Hepatocyte (in vitro differentiated cells): ENCODE measurements at regions not wholly inside any gene's neighbourhood (a gene's known extent, or its start where the extent isn't known, plus 50 kb on each side); places are given as distances from the start of the nearest gene placed in this dataset.

Experiments
- DNase-seq: peaks from one replicate; pipeline ENCODE4 v3.0.0-alpha.2; 2016; ENCODE audit warnings: low spot score
- H2AFZ ChIP-seq: fragments of 200-600 bp; sonication (generic); 2 replicates; pipeline ENCODE4 v1.6.0; 2016; ENCODE audit warnings: antibody characterized with exemption, mild to moderate bottlenecking
- H3K27ac ChIP-seq: fragments of 200-600 bp; sonication (generic); 2 replicates; pipeline ENCODE4 v1.5.1; 2016; ENCODE audit warnings: mild to moderate bottlenecking
- H3K27me3 ChIP-seq: fragments of 200-600 bp; sonication (generic); 2 replicates; pipeline ENCODE4 v1.6.1; 2016
- H3K36me3 ChIP-seq: fragments of 200-600 bp; sonication (generic); replicated peaks from 2 replicates; pipeline ENCODE4 v1.5.1; 2016; ENCODE audit warnings: low read depth; ENCODE audit not compliant: insufficient read depth
- H3K4me1 ChIP-seq: fragments of 200-600 bp; sonication (generic); 2 replicates; pipeline ENCODE4 v1.5.1; 2016; ENCODE audit warnings: mild to moderate bottlenecking, moderate library complexity; ENCODE audit not compliant: insufficient read depth
- H3K4me2 ChIP-seq: fragments of 200-600 bp; sonication (generic); 2 replicates; pipeline ENCODE4 v1.6.0; 2016
- H3K4me3 ChIP-seq: fragments of 200-600 bp; sonication (generic); 2 replicates; pipeline ENCODE4 v1.5.1; 2016; ENCODE audit warnings: mild to moderate bottlenecking
- H3K79me2 ChIP-seq: fragments of 200-600 bp; sonication (generic); 2 replicates; pipeline ENCODE4 v1.6.0; 2017; ENCODE audit warnings: mild to moderate bottlenecking
- H3K9me2 ChIP-seq: fragments of 200-600 bp; sonication (generic); replicated peaks from 2 replicates; pipeline ENCODE4 v1.6.0; 2017; ENCODE audit warnings: mild to moderate bottlenecking; ENCODE audit not compliant: insufficient read depth
- H3K9me3 ChIP-seq: fragments of 200-600 bp; sonication (generic); 2 replicates; pipeline ENCODE4 v1.5.1; 2016; ENCODE audit warnings: low read depth, mild to moderate bottlenecking
- H4K20me1 ChIP-seq: fragments of 200-600 bp; sonication (generic); 2 replicates; pipeline ENCODE4 v1.6.0; 2016; ENCODE audit warnings: mild to moderate bottlenecking; ENCODE audit not compliant: insufficient read depth, poor library complexity, severe bottlenecking
- CTCF ChIP-seq: fragments of 200-600 bp; sonication (generic); IDR thresholded peaks from 2 replicates; pipeline ENCODE4 v1.5.1; 2016; ENCODE audit warnings: antibody characterized with exemption, mild to moderate bottlenecking; ENCODE audit not compliant: poor library complexity
- EZH2 ChIP-seq: fragments of 200-600 bp; sonication (generic); IDR thresholded peaks from 2 replicates; pipeline ENCODE4 v1.6.1; 2016; ENCODE audit warnings: antibody characterized with exemption, mild to moderate bottlenecking, borderline replicate concordance
- EZH2phosphoT487 ChIP-seq: fragments of 200-600 bp; sonication (generic); IDR thresholded peaks from one replicate; pipeline ENCODE4 v1.6.1; 2018; ENCODE audit warnings: antibody characterized with exemption, mild to moderate bottlenecking, low read depth, moderate library complexity; ENCODE audit not compliant: unreplicated experiment, severe bottlenecking
- WGBS: methylation state at CpG from one replicate; pipeline ENCODE4 v1.1.6; 2016; ENCODE audit warnings: low lambda C conversion rate; ENCODE audit errors: missing lambda C conversion rate; 5-methylcytosine and 5-hydroxymethylcytosine counted together

- 94% methylated on average over 6 of the region's 6 CpGs for WGBS
- DNase-seq, result no peak
- H3K4me2 ChIP-seq, result no peak overlapping the region
- no peak overlapping the region for H3K4me3 ChIP-seq
- H2AFZ ChIP-seq, result no peak overlapping the region
- no peaks in the 10 kb centered on the region for H3K36me3 ChIP-seq
- H3K27me3 ChIP-seq, result no peaks in the 10 kb centered on the region
- peaks cover 15% of the 10 kb centered on the region for H3K4me1 ChIP-seq
- H3K9me3 ChIP-seq, result no peaks in the 10 kb centered on the region
- no peaks in the 10 kb centered on the region for H3K9me2 ChIP-seq
- H3K79me2 ChIP-seq, result no peaks in the 10 kb centered on the region
- peak overlapping the region; percentile 72 for H3K27ac ChIP-seq
- no peaks in the 10 kb centered on the region for H4K20me1 ChIP-seq
- TF ChIP-seq CTCF (no peak), EZH2 (no peak), EZH2phosphoT487 (no peak)
These were observed 120.6 kb upstream of the HDAC4 start for GRCh38 chr2:239521518-239521815.

- 96% methylated on average over 29 of the region's 29 CpGs for WGBS
- Histone ChIP-seq H3K79me2 (no peaks in the 10 kb centered on the region), H3K4me3 (no peak overlapping the region), H3K9me3 (no peaks in the 10 kb centered on the region), H3K4me1 (peaks cover 15% of the 10 kb centered on the region), H3K27me3 (no peaks in the 10 kb centered on the region), H4K20me1 (no peaks in the 10 kb centered on the region), H3K27ac (no peak overlapping the region), H2AFZ (no peak overlapping the region), H3K9me2 (no peaks in the 10 kb centered on the region), H3K4me2 (no peak overlapping the region), H3K36me3 (no peaks in the 10 kb centered on the region)
- TF ChIP-seq EZH2 (no peak), EZH2phosphoT487 (no peak), CTCF (no peak)
- DNase-seq, result no peak
These were observed 120.1 kb upstream of the HDAC4 start for GRCh38 chr2:239520811-239521517.

- Histone ChIP-seq H3K4me1 (peaks cover 15% of the 10 kb centered on the region), H3K36me3 (no peaks in the 10 kb centered on the region), H3K9me3 (no peaks in the 10 kb centered on the region), H3K27ac (no peak overlapping the region), H3K79me2 (no peaks in the 10 kb centered on the region), H3K4me3 (no peak overlapping the region), H4K20me1 (no peaks in the 10 kb centered on the region), H3K4me2 (no peak overlapping the region), H3K9me2 (no peaks in the 10 kb centered on the region), H3K27me3 (no peaks in the 10 kb centered on the region), H2AFZ (no peak overlapping the region)
- WGBS, result 98% methylated on average over 17 of the region's 17 CpGs
- TF ChIP-seq EZH2phosphoT487, result no peak
- no peak for TF ChIP-seq CTCF
- no peak for TF ChIP-seq EZH2
- DNase-seq, result no peak
These were observed 119.2 kb upstream of the HDAC4 start for GRCh38 chr2:239519921-239520585.
